Ascending aorta (tissue), 2 donors: ENCODE measurements at regions not wholly inside any gene's neighbourhood (a gene's known extent, or its start where the extent isn't known, plus 50 kb on each side); places are given as distances from the start of the nearest gene placed in this dataset.
A peak's percentile ranks its signal among the peaks of the same experiment; 100 is the strongest.
"Not testable (repeated sequence)": the region's sequence is repeated elsewhere in the genome, so short reads cannot be mapped to it uniquely, and the experiment has no call there.

Experiments used
- DNase-seq, 2 donors: peaks; one replicate each; pipeline ENCODE4 v3.0.0-alpha.2; 2019; ENCODE audit warnings: low spot score in 2 of 2
- H3K27ac ChIP-seq, 2 donors: fragments of 200-600 bp; sonication (generic); one replicate each; pipeline ENCODE4 v1.5.1; 2016 to 2017; ENCODE audit warnings: mild to moderate bottlenecking in 1 of 2
- H3K27me3 ChIP-seq: fragments of 200-600 bp; sonication (generic); one replicate; pipeline ENCODE4 v1.5.1; 2017
- H3K36me3 ChIP-seq, 2 donors: fragments of 200-600 bp; sonication (generic); one replicate each; pipeline ENCODE4 v1.5.1; 2016
- H3K4me1 ChIP-seq, 2 donors: fragments of 200-600 bp; sonication (generic); one replicate each; pipeline ENCODE4 v1.5.1; 2016 to 2017; ENCODE audit warnings: mild to moderate bottlenecking in 1 of 2
- H3K4me3 ChIP-seq, 2 donors: fragments of 200-600 bp; sonication (generic); one replicate each; pipeline ENCODE4 v1.5.1; 2016 to 2017; ENCODE audit warnings: mild to moderate bottlenecking in 1 of 2
- H3K9me3 ChIP-seq, 2 donors: fragments of 200-600 bp; sonication (generic); one replicate each; pipeline ENCODE4 v1.5.1; 2016
- intact Hi-C: fragments of 100-400 bp; cut with DNase I; formaldehyde crosslinking; loops from one replicate; pipeline ENCODE4 v1.15.1; 2023
- TF ChIP-seq, protein P1 (sequence below), 3 experiments: fragments of 200-600 bp in 2 of 3; fragments of 450-650 bp in 1 of 3; sonication (generic) in 2 of 3; IDR thresholded peaks; one replicate each; pipeline ENCODE4 v1.5.1; 2016 to 2019; ENCODE audit warnings: antibody characterized with exemption in 3 of 3, mild to moderate bottlenecking in 1 of 3, moderate library complexity in 1 of 3

DNA sequence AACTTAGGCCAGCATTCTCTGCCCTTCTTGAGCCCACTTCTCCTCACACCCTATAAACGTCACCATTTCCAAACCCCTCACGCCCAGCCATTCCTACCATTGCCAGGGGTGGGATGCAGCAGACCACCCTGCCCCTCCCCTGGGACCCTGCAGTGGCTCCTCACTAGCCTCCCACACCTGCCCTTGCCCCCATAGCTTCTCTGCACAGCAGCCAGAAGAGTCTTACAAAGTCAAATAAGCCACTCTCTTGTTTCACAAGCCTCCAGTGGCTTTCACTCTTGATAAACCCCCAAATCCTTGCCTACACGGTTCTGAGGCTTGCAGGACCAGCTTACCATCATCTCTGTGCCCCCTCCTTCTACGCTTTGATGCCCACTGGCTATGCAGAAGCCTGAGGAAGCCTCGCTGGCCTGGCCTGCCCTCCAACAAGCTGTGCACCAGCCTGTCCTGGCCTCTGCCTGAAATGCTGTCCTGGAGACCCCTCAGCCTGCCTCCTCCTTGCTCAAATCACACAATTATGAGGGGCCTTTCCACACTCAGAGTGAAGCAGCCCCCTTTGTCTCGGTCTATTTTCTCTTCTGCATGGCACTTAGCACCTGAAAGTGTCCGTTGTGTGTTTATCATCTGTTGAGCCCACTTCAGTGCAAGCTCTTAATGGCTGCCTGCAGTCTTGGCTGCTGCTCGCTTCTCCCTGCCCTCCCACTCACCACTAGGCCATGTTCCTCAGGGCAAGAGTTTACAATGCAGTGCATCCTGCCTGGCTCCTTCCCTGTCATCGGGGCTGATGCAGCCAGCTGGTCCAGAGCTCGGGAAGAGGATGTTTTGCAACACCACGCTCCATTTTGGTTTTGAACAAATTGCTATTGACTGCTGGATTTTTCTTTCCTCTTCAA lies 82.6 kb upstream of the RGPD5 start:
- Histone ChIP-seq H3K4me1 (no peaks in the 10 kb centered on the region), H3K27me3 (no peaks in the 10 kb centered on the region), H3K9me3 (no peaks in the 10 kb centered on the region), H3K36me3 (no peaks in the 10 kb centered on the region), H3K27ac (no peak overlapping the region), H3K4me3 (no peak overlapping the region)
- TF ChIP-seq, protein P1, sequence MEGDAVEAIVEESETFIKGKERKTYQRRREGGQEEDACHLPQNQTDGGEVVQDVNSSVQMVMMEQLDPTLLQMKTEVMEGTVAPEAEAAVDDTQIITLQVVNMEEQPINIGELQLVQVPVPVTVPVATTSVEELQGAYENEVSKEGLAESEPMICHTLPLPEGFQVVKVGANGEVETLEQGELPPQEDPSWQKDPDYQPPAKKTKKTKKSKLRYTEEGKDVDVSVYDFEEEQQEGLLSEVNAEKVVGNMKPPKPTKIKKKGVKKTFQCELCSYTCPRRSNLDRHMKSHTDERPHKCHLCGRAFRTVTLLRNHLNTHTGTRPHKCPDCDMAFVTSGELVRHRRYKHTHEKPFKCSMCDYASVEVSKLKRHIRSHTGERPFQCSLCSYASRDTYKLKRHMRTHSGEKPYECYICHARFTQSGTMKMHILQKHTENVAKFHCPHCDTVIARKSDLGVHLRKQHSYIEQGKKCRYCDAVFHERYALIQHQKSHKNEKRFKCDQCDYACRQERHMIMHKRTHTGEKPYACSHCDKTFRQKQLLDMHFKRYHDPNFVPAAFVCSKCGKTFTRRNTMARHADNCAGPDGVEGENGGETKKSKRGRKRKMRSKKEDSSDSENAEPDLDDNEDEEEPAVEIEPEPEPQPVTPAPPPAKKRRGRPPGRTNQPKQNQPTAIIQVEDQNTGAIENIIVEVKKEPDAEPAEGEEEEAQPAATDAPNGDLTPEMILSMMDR (IDR thresholded peaks at IDR 0.05): no peak
- no peak for DNase-seq
- intact Hi-C loops: no loop called here

GRCh38 chr2:109712123-109712449 lies 82.0 kb upstream of the RGPD5 start:
- H3K4me3 ChIP-seq: no peak overlapping the region
- no peaks in the 10 kb centered on the region for H3K36me3 ChIP-seq
- no peak for DNase-seq
- no peaks in the 10 kb centered on the region for H3K9me3 ChIP-seq
- intact Hi-C loops: no loop called here
- H3K27ac ChIP-seq: no peak overlapping the region
- no peaks in the 10 kb centered on the region for H3K27me3 ChIP-seq
- H3K4me1 ChIP-seq: no peaks in the 10 kb centered on the region
- TF ChIP-seq, protein P1 (IDR thresholded peaks at IDR 0.05): no peak

DNA sequence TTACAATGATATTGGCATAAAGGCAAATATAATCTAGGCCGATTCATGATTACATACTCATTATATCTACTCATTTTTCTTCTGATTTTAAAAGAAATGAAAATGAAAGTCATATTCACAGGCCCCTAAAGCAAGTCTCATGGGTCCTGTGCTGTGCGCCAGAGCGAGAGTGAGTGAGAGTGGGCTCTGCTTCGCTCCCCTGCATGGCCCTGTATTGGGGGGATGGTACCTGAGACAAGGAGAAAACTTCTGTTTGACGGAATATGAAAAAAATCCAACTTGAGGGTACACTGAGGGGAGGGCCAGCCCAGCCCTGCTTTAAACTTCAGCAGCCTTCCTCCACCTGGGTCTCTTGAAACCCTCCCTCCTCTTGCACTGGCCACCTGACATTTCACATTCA lies 81.4 kb upstream of the RGPD5 start:
- no peak for DNase-seq
- Histone ChIP-seq H3K27me3 (no peaks in the 10 kb centered on the region), H3K4me3 (no peak overlapping the region), H3K9me3 (no peaks in the 10 kb centered on the region), H3K27ac (no peak overlapping the region), H3K36me3 (no peaks in the 10 kb centered on the region), H3K4me1 (no peaks in the 10 kb centered on the region)
- TF ChIP-seq, protein P1 (IDR thresholded peaks at IDR 0.05): no peak
- intact Hi-C loops: no loop called here

DNA sequence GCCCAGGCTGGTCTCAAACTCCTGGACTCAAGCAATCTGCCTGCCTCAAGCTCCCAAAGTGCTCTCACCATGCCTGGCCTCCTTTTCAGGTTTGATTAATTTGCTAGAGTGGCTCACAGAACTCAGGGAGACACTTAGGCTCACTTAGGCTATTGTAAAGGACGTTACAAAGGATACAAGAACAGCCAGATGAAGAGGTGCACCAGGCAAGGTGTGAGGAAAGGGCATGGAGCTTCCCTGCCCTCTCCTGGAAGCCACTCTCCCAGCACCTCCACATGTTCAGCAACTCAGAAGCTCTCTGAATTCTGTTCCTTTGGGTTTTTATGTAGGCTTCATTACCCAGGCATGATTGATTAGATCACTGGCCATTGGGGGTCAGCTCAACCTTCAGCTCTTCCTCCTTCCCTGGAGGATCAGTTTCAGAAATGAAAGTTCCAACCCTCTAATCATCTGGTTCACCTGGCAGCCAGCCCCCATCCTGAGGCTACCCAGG lies 78.7 kb upstream of the RGPD5 start:
- H3K4me3 ChIP-seq: no peak overlapping the region
- no peaks in the 10 kb centered on the region for H3K9me3 ChIP-seq
- H3K36me3 ChIP-seq: no peaks in the 10 kb centered on the region
- no peaks in the 10 kb centered on the region for H3K27me3 ChIP-seq
- intact Hi-C loops: loop anchor here (1.0 kb wide), 1 partner anchor 169 kb away; no protein-coding TSS in a partner anchor
- no peak overlapping the region for H3K27ac ChIP-seq
- DNase-seq: no peak
- no peaks in the 10 kb centered on the region for H3K4me1 ChIP-seq
- TF ChIP-seq, protein P1 (IDR thresholded peaks at IDR 0.05): peak; percentile 37 to 63 (median 59)

- H3K4me1 ChIP-seq, H3K4me3 ChIP-seq, intact Hi-C loops, H3K27ac ChIP-seq, H3K36me3 ChIP-seq, H3K9me3 ChIP-seq, DNase-seq, H3K27me3 ChIP-seq: not testable (repeated sequence)
Measured at GRCh38 chr2:109716596-109716995, 77.5 kb upstream of the RGPD5 start.

- Histone ChIP-seq H3K9me3 (no peaks in the 10 kb centered on the region), H3K27ac (no peak overlapping the region), H3K27me3 (no peaks in the 10 kb centered on the region), H3K4me1 (no peaks in the 10 kb centered on the region), H3K36me3 (no peaks in the 10 kb centered on the region), H3K4me3 (no peak overlapping the region)
- intact Hi-C loops: no loop called here
- TF ChIP-seq, protein P1 (IDR thresholded peaks at IDR 0.05): no peak
- DNase-seq: no peak
Measured at GRCh38 chr2:109718139-109718538, 76.0 kb upstream of the RGPD5 start.
